Osteocyte (in vitro differentiated cells): ENCODE measurements at regions not wholly inside any gene's neighbourhood (a gene's known extent, or its start where the extent isn't known, plus 50 kb on each side); places are given as distances from the start of the nearest gene placed in this dataset.

Experiments
- DNase-seq: peaks from one replicate; pipeline ENCODE4 v3.0.0; 2021; ENCODE audit warnings: mixed read lengths; ENCODE audit not compliant: unreplicated experiment; ENCODE audit errors: extremely low spot score
- H3K27ac Mint-ChIP-seq: one replicate; pipeline ENCODE4 v1.8.0; 2021; ENCODE audit warnings: mild to moderate bottlenecking, mixed read lengths; ENCODE audit not compliant: unreplicated experiment
- H3K27me3 Mint-ChIP-seq: one replicate; pipeline ENCODE4 v1.8.0; 2021; ENCODE audit warnings: mixed read lengths; ENCODE audit not compliant: unreplicated experiment
- H3K36me3 Mint-ChIP-seq: one replicate; pipeline ENCODE4 v1.8.0; 2021; ENCODE audit warnings: mixed read lengths; ENCODE audit not compliant: unreplicated experiment
- H3K4me1 Mint-ChIP-seq: one replicate; pipeline ENCODE4 v1.8.0; 2021; ENCODE audit warnings: mixed read lengths; ENCODE audit not compliant: unreplicated experiment
- H3K4me3 Mint-ChIP-seq: one replicate; pipeline ENCODE4 v1.8.0; 2021; ENCODE audit warnings: mild to moderate bottlenecking, moderate library complexity, mixed read lengths; ENCODE audit not compliant: unreplicated experiment
- H3K9me3 Mint-ChIP-seq: one replicate; pipeline ENCODE4 v1.8.0; 2021; ENCODE audit warnings: mixed read lengths; ENCODE audit not compliant: unreplicated experiment
- CTCF ChIP-seq: fragments of 200-600 bp; sonication (generic); IDR thresholded peaks from 2 replicates; pipeline ENCODE4 v1.5.0; 2021; ENCODE audit warnings: antibody characterized with exemption, mild to moderate bottlenecking, moderate library complexity

- TF ChIP-seq CTCF: no peak
- Mint-ChIP-seq H3K9me3 (no peaks in the 10 kb centered on the region), H3K36me3 (no peaks in the 10 kb centered on the region), H3K4me1 (peaks cover 5% of the 10 kb centered on the region), H3K4me3 (no peak overlapping the region), H3K27me3 (no peaks in the 10 kb centered on the region), H3K27ac (no peak overlapping the region)
- no peak for DNase-seq
Observed at GRCh38 chr22:48440176-48440575, 1387.5 kb downstream of the BRD1 start.

- DNase-seq: no peak
- no peak overlapping the region for H3K4me3 Mint-ChIP-seq
- no peak for TF ChIP-seq CTCF
- H3K4me1 Mint-ChIP-seq: peaks cover 2% of the 10 kb centered on the region
- no peaks in the 10 kb centered on the region for H3K36me3 Mint-ChIP-seq
- no peak overlapping the region for H3K27ac Mint-ChIP-seq
- no peaks in the 10 kb centered on the region for H3K9me3 Mint-ChIP-seq
- no peaks in the 10 kb centered on the region for H3K27me3 Mint-ChIP-seq
Observed at GRCh38 chr22:48439560-48440135, 1388.0 kb downstream of the BRD1 start.

- Mint-ChIP-seq H3K4me3 (no peak overlapping the region), H3K9me3 (no peaks in the 10 kb centered on the region), H3K4me1 (peaks cover 2% of the 10 kb centered on the region), H3K27ac (no peak overlapping the region), H3K27me3 (no peaks in the 10 kb centered on the region), H3K36me3 (no peaks in the 10 kb centered on the region)
- DNase-seq: no peak
- TF ChIP-seq CTCF: no peak
Observed at GRCh38 chr22:48438800-48439559, 1388.7 kb downstream of the BRD1 start.

GRCh38 chr22:48438096-48438495 is 1389.6 kb downstream of the BRD1 start:
- no peaks in the 10 kb centered on the region for H3K27me3 Mint-ChIP-seq
- no peak overlapping the region for H3K27ac Mint-ChIP-seq
- TF ChIP-seq CTCF: no peak

GRCh38 chr22:48436201-48436931 is 1391.3 kb downstream of the BRD1 start:
- Mint-ChIP-seq H3K27me3 (no peaks in the 10 kb centered on the region), H3K4me1 (peaks cover 17% of the 10 kb centered on the region), H3K9me3 (no peaks in the 10 kb centered on the region), H3K27ac (no peak overlapping the region), H3K36me3 (no peaks in the 10 kb centered on the region), H3K4me3 (no peak overlapping the region)
- DNase-seq: no peak
- no peak for TF ChIP-seq CTCF

More at GRCh38 chr22:48438096-48438495, 1389.6 kb downstream of the BRD1 start:
- peaks cover 5% of the 10 kb centered on the region for H3K4me1 Mint-ChIP-seq
- DNase-seq: no peak
- H3K4me3 Mint-ChIP-seq: no peak overlapping the region
- H3K36me3 Mint-ChIP-seq: no peaks in the 10 kb centered on the region
- H3K9me3 Mint-ChIP-seq: no peaks in the 10 kb centered on the region
